ENCODE measurements at regions not wholly inside any gene's neighbourhood (a gene's known extent, or its start where the extent isn't known, plus 50 kb on each side); places are given as distances from the start of the nearest gene placed in this dataset.

- H3K79me2 ChIP-seq (ENCODE audit: control insufficient read depth, insufficient read depth, low read length, poor library complexity): no peaks in the 10 kb centered on the region
- DNase-seq: no peak
- H4K12ac ChIP-seq (ENCODE audit: low read depth, low read length): no peak overlapping the region
- no peak overlapping the region for H4K91ac ChIP-seq (ENCODE audit: low read depth, low read length)
- no peak overlapping the region for H2AFZ ChIP-seq (ENCODE audit: insufficient read depth, low read length, poor library complexity)
- no peak overlapping the region for H3K14ac ChIP-seq (ENCODE audit: low read length)
- no peaks in the 10 kb centered on the region for H3K79me1 ChIP-seq (ENCODE audit: low read length)
- H3K4me3 ChIP-seq (ENCODE audit: low read depth, low read length): no peak overlapping the region
- H3K9ac ChIP-seq (ENCODE audit: low read length): no peak overlapping the region
- H3K4me1 ChIP-seq (ENCODE audit: control insufficient read depth in 1 of 2, insufficient read depth in 2 of 2, low read length in 2 of 2): no peaks in the 10 kb centered on the region
- WGBS (ENCODE audit: extremely low coverage, insufficient coverage, insufficient read length): no CpG with 5 or more reads among the region's 7 CpGs
- H2BK12ac ChIP-seq (ENCODE audit: low read length): no peak overlapping the region
- no peak overlapping the region for H3K4ac ChIP-seq (ENCODE audit: low read depth, low read length)
- H3K4me2 ChIP-seq (ENCODE audit: low read length): no peak overlapping the region
- no peak overlapping the region for H3K23ac ChIP-seq (ENCODE audit: low read length)
- no peaks in the 10 kb centered on the region for H3K27me3 ChIP-seq (ENCODE audit: insufficient read depth, low read length)
- H2AK5ac ChIP-seq (ENCODE audit: low read length): no peak overlapping the region
- no peak overlapping the region for H3K18ac ChIP-seq (ENCODE audit: low read length)
- H4K8ac ChIP-seq (ENCODE audit: low read depth, low read length): no peak overlapping the region
- H3K27ac ChIP-seq (ENCODE audit: low read depth, low read length): no peak overlapping the region
- H2BK5ac ChIP-seq (ENCODE audit: low read depth, low read length, poor library complexity): no peak overlapping the region
- H3K36me3 ChIP-seq (ENCODE audit: control insufficient read depth in 1 of 2, insufficient read depth in 2 of 2, low read length in 2 of 2): no peaks in the 10 kb centered on the region
- no peak overlapping the region for H2BK120ac ChIP-seq (ENCODE audit: insufficient read depth, low read length, poor library complexity)
- peaks cover 2% of the 10 kb centered on the region for H3K9me3 ChIP-seq (ENCODE audit: insufficient read depth, low read depth, low read length)
Observed at GRCh38 chr13:76610819-76611415, 275.3 kb downstream of the KCTD12 start.

- Histone ChIP-seq H3K9ac (ENCODE audit: low read length) (no peak overlapping the region), H3K4me1 (ENCODE audit: control insufficient read depth in 1 of 2, insufficient read depth in 2 of 2, low read length in 2 of 2) (no peaks in the 10 kb centered on the region), H3K27ac (ENCODE audit: low read depth, low read length) (no peak overlapping the region), H4K8ac (ENCODE audit: low read depth, low read length) (no peak overlapping the region), H3K18ac (ENCODE audit: low read length) (no peak overlapping the region), H2AK5ac (ENCODE audit: low read length) (no peak overlapping the region), H3K27me3 (ENCODE audit: insufficient read depth, low read length) (no peaks in the 10 kb centered on the region), H3K36me3 (ENCODE audit: control insufficient read depth in 1 of 2, insufficient read depth in 2 of 2, low read length in 2 of 2) (no peaks in the 10 kb centered on the region), H3K4ac (ENCODE audit: low read depth, low read length) (no peak overlapping the region), H3K14ac (ENCODE audit: low read length) (no peak overlapping the region), H3K4me3 (ENCODE audit: low read depth, low read length) (no peak overlapping the region), H2AFZ (ENCODE audit: insufficient read depth, low read length, poor library complexity) (no peak overlapping the region), H2BK5ac (ENCODE audit: low read depth, low read length, poor library complexity) (no peak overlapping the region), H4K12ac (ENCODE audit: low read depth, low read length) (no peak overlapping the region), H4K91ac (ENCODE audit: low read depth, low read length) (no peak overlapping the region), H3K79me1 (ENCODE audit: low read length) (no peaks in the 10 kb centered on the region), H3K23ac (ENCODE audit: low read length) (no peak overlapping the region), H2BK120ac (ENCODE audit: insufficient read depth, low read length, poor library complexity) (no peak overlapping the region), H3K79me2 (ENCODE audit: control insufficient read depth, insufficient read depth, low read length, poor library complexity) (no peaks in the 10 kb centered on the region), H2BK12ac (ENCODE audit: low read length) (no peak overlapping the region), H3K9me3 (ENCODE audit: insufficient read depth, low read depth, low read length) (peaks cover 2% of the 10 kb centered on the region), H3K4me2 (ENCODE audit: low read length) (no peak overlapping the region)
- WGBS (ENCODE audit: extremely low coverage, insufficient coverage, insufficient read length): no CpG with 5 or more reads among the region's 2 CpGs
- DNase-seq: no peak
Observed at GRCh38 chr13:76609643-76610042, 276.6 kb downstream of the KCTD12 start.

GRCh38 chr13:76607866-76608265, 278.3 kb downstream of the KCTD12 start:
- no peak for DNase-seq
- no CpG with 5 or more reads among the region's 1 CpG for WGBS (ENCODE audit: extremely low coverage, insufficient coverage, insufficient read length)
- no peak overlapping the region for H3K4me2 ChIP-seq (ENCODE audit: low read length)

GRCh38 chr13:76600081-76600480, 286.1 kb downstream of the KCTD12 start:
- H3K27ac ChIP-seq (ENCODE audit: low read depth, low read length): no peak overlapping the region
- H2BK120ac ChIP-seq (ENCODE audit: insufficient read depth, low read length, poor library complexity): no peak overlapping the region
- no peak overlapping the region for H3K18ac ChIP-seq (ENCODE audit: low read length)
- no peaks in the 10 kb centered on the region for H3K4me1 ChIP-seq (ENCODE audit: control insufficient read depth in 1 of 2, insufficient read depth in 2 of 2, low read length in 2 of 2)
- no peak overlapping the region for H3K14ac ChIP-seq (ENCODE audit: low read length)
- no peak overlapping the region for H4K91ac ChIP-seq (ENCODE audit: low read depth, low read length)
- no peak overlapping the region for H3K9ac ChIP-seq (ENCODE audit: low read length)
- no peak overlapping the region for H4K12ac ChIP-seq (ENCODE audit: low read depth, low read length)
- no peak overlapping the region for H2AFZ ChIP-seq (ENCODE audit: insufficient read depth, low read length, poor library complexity)
- H3K36me3 ChIP-seq (ENCODE audit: control insufficient read depth in 1 of 2, insufficient read depth in 2 of 2, low read length in 2 of 2): no peaks in the 10 kb centered on the region
- no peak overlapping the region for H2BK12ac ChIP-seq (ENCODE audit: low read length)
- no peak overlapping the region for H3K4ac ChIP-seq (ENCODE audit: low read depth, low read length)
- no peak overlapping the region for H3K4me3 ChIP-seq (ENCODE audit: low read depth, low read length)
- DNase-seq: no peak
- H2AK5ac ChIP-seq (ENCODE audit: low read length): no peak overlapping the region
- H3K23ac ChIP-seq (ENCODE audit: low read length): no peak overlapping the region
- H2BK5ac ChIP-seq (ENCODE audit: low read depth, low read length, poor library complexity): no peak overlapping the region
- no peaks in the 10 kb centered on the region for H3K79me1 ChIP-seq (ENCODE audit: low read length)
- no peaks in the 10 kb centered on the region for H3K27me3 ChIP-seq (ENCODE audit: insufficient read depth, low read length)
- no peak overlapping the region for H3K4me2 ChIP-seq (ENCODE audit: low read length)
- no peak overlapping the region for H4K8ac ChIP-seq (ENCODE audit: low read depth, low read length)
- H3K9me3 ChIP-seq (ENCODE audit: insufficient read depth, low read depth, low read length): no peaks in the 10 kb centered on the region
- H3K79me2 ChIP-seq (ENCODE audit: control insufficient read depth, insufficient read depth, low read length, poor library complexity): no peaks in the 10 kb centered on the region

More at GRCh38 chr13:76607866-76608265, 278.3 kb downstream of the KCTD12 start:
- Histone ChIP-seq H4K12ac (ENCODE audit: low read depth, low read length) (no peak overlapping the region), H2BK5ac (ENCODE audit: low read depth, low read length, poor library complexity) (no peak overlapping the region), H3K9me3 (ENCODE audit: insufficient read depth, low read depth, low read length) (peaks cover 2% of the 10 kb centered on the region), H3K27ac (ENCODE audit: low read depth, low read length) (no peak overlapping the region), H3K4me3 (ENCODE audit: low read depth, low read length) (no peak overlapping the region), H3K27me3 (ENCODE audit: insufficient read depth, low read length) (no peaks in the 10 kb centered on the region), H2BK12ac (ENCODE audit: low read length) (no peak overlapping the region), H2AK5ac (ENCODE audit: low read length) (no peak overlapping the region), H2AFZ (ENCODE audit: insufficient read depth, low read length, poor library complexity) (no peak overlapping the region), H3K14ac (ENCODE audit: low read length) (no peak overlapping the region), H3K23ac (ENCODE audit: low read length) (no peak overlapping the region), H3K18ac (ENCODE audit: low read length) (no peak overlapping the region), H3K9ac (ENCODE audit: low read length) (no peak overlapping the region), H4K8ac (ENCODE audit: low read depth, low read length) (no peak overlapping the region), H3K4me1 (ENCODE audit: control insufficient read depth in 1 of 2, insufficient read depth in 2 of 2, low read length in 2 of 2) (no peaks in the 10 kb centered on the region), H2BK120ac (ENCODE audit: insufficient read depth, low read length, poor library complexity) (no peak overlapping the region), H3K4ac (ENCODE audit: low read depth, low read length) (no peak overlapping the region), H3K36me3 (ENCODE audit: control insufficient read depth in 1 of 2, insufficient read depth in 2 of 2, low read length in 2 of 2) (no peaks in the 10 kb centered on the region), H3K79me1 (ENCODE audit: low read length) (no peaks in the 10 kb centered on the region), H3K79me2 (ENCODE audit: control insufficient read depth, insufficient read depth, low read length, poor library complexity) (no peaks in the 10 kb centered on the region), H4K91ac (ENCODE audit: low read depth, low read length) (no peak overlapping the region)

All from trophoblast cell (in vitro differentiated cells and primary cell).